ENCODE measurements at regions not wholly inside any gene's neighbourhood (a gene's known extent, or its start where the extent isn't known, plus 50 kb on each side); places are given as distances from the start of the nearest gene placed in this dataset.
"Not testable (repeated sequence)": the region's sequence is repeated elsewhere in the genome, so short reads cannot be mapped to it uniquely, and the experiment has no call there.

DNA sequence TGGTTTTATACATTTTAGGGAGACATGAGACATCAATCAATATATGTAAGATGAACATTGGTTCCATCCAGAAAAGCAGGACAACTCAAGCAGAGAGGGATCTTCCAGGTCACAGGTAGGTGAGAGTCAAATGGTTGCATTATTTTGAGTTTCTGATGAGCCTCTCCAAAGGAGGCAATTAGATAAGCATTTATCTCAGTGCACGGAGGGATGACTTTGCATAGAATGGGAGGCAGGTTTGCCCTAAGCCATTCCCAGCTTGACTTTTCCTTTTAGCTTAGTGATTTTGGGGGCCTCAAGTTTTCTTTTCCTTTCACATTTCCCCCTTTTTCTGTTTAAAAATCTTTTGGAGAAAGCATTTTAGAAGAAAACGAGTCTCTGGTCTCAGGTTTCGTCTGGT lies 58.4 kb upstream of the BDH1 start:
- TF ChIP-seq, protein P1, sequence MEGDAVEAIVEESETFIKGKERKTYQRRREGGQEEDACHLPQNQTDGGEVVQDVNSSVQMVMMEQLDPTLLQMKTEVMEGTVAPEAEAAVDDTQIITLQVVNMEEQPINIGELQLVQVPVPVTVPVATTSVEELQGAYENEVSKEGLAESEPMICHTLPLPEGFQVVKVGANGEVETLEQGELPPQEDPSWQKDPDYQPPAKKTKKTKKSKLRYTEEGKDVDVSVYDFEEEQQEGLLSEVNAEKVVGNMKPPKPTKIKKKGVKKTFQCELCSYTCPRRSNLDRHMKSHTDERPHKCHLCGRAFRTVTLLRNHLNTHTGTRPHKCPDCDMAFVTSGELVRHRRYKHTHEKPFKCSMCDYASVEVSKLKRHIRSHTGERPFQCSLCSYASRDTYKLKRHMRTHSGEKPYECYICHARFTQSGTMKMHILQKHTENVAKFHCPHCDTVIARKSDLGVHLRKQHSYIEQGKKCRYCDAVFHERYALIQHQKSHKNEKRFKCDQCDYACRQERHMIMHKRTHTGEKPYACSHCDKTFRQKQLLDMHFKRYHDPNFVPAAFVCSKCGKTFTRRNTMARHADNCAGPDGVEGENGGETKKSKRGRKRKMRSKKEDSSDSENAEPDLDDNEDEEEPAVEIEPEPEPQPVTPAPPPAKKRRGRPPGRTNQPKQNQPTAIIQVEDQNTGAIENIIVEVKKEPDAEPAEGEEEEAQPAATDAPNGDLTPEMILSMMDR (IDR thresholded peaks at IDR 0.05), result not testable (repeated sequence)
- TF ChIP-seq EP300 (IDR thresholded peaks at IDR 0.05), result not testable (repeated sequence)

Measured in tibial nerve (tissue), 4 donors.